OCI-LY7 (cell line): ENCODE measurements at regions not wholly inside any gene's neighbourhood (a gene's known extent, or its start where the extent isn't known, plus 50 kb on each side); places are given as distances from the start of the nearest gene placed in this dataset.

Experiments used
- BruUV-seq: library from RNA; stranded (reverse); fragments of 400-500 nt; replicated peaks from 2 replicates; lab custom pipeline; 2021; lab: Mats Ljungman, UMichigan
- CTCF ChIA-PET: fragments of 300-600 bp; sonication (Branson Sonifier 250); formaldehyde crosslinking; loops from one replicate; lab custom pipeline; 2022; ENCODE audit warnings: antibody characterized with exemption; ENCODE audit not compliant: unreplicated experiment; lab: Charles Lee
- POLR2A ChIA-PET: fragments of 300-600 bp; sonication (Branson Sonifier 250); formaldehyde crosslinking; loops from one replicate; lab custom pipeline; 2022; ENCODE audit warnings: antibody characterized with exemption; lab: Charles Lee
- DNase-seq: peaks from one replicate; pipeline ENCODE4 v3.0.0-alpha.2; 2015; ENCODE audit warnings: low spot score
- H2AFZ ChIP-seq: fragments of 200-600 bp; sonication (generic), shearing (Covaris generic); 2 replicates; pipeline ENCODE4 v1.6.1; 2014; ENCODE audit warnings: mild to moderate bottlenecking, antibody characterized with exemption, low read length, moderate library complexity
- H3K27ac ChIP-seq: fragments of 200-600 bp; sonication (generic); 2 replicates; pipeline ENCODE4 v1.5.1; 2014; ENCODE audit warnings: mixed run types, low read depth, mild to moderate bottlenecking, moderate library complexity, low read length, inconsistent platforms; ENCODE audit not compliant: poor library complexity, severe bottlenecking
- H3K36me3 ChIP-seq: fragments of 200-600 bp; sonication (generic); 2 replicates; pipeline ENCODE4 v1.6.1; 2014; ENCODE audit warnings: mild to moderate bottlenecking, antibody characterized with exemption, low read length, moderate library complexity, mixed read lengths; ENCODE audit not compliant: insufficient read depth
- H3K4me1 ChIP-seq: fragments of 200-600 bp; sonication (generic); 2 replicates; pipeline ENCODE4 v1.5.1; 2014; ENCODE audit warnings: mild to moderate bottlenecking, low read length; ENCODE audit not compliant: insufficient read depth, poor library complexity, severe bottlenecking
- H3K4me2 ChIP-seq: fragments of 200-600 bp; sonication (generic); 2 replicates; pipeline ENCODE4 v1.6.1; 2014; ENCODE audit warnings: mild to moderate bottlenecking, low read length
- H3K4me3 ChIP-seq: fragments of 200-600 bp; sonication (generic); 2 replicates; pipeline ENCODE4 v1.5.1; 2014; ENCODE audit warnings: mild to moderate bottlenecking, low read depth, low read length; ENCODE audit not compliant: poor library complexity, severe bottlenecking
- H3K79me2 ChIP-seq: fragments of 200-600 bp; sonication (generic); 2 replicates; pipeline ENCODE4 v1.6.1; 2016; ENCODE audit warnings: low read depth, mild to moderate bottlenecking, low read length, moderate library complexity, mixed read lengths; ENCODE audit not compliant: insufficient read depth
- H3K9me2 ChIP-seq: fragments of 200-600 bp; sonication (generic); 2 replicates; pipeline ENCODE4 v1.6.1; 2016; ENCODE audit warnings: mild to moderate bottlenecking, low read length, mixed read lengths; ENCODE audit not compliant: insufficient read depth
- H3K9me3 ChIP-seq: fragments of 200-600 bp; sonication (generic); 2 replicates; pipeline ENCODE4 v1.6.1; 2014; ENCODE audit warnings: mild to moderate bottlenecking, mixed run types, low read length, mixed read lengths
- H4K20me1 ChIP-seq: fragments of 200-600 bp; sonication (generic); 2 replicates; pipeline ENCODE4 v1.6.1; 2014; ENCODE audit warnings: mild to moderate bottlenecking, antibody characterized with exemption, low read length, moderate library complexity, mixed read lengths; ENCODE audit not compliant: insufficient read depth
- EZH2phosphoT487 ChIP-seq: fragments of 200-600 bp; sonication (generic); IDR thresholded peaks from 2 replicates; pipeline ENCODE4 v1.6.1; 2018; ENCODE audit warnings: low read depth, borderline replicate concordance, mild to moderate bottlenecking, mixed run types, antibody characterized with exemption, low read length, moderate library complexity, mixed read lengths
- intact Hi-C: fragments of 100-400 bp; cut with micrococcal nuclease; formaldehyde crosslinking; loops from one replicate; pipeline ENCODE4 v1.10.0; 2022; ENCODE audit not compliant: unreplicated experiment
- TF ChIP-seq, protein P1 (sequence below): fragments of 200-600 bp; sonication (generic); conservative IDR thresholded peaks from 2 replicates; pipeline ENCODE4 v1.5.1; 2014; ENCODE audit warnings: mild to moderate bottlenecking, antibody characterized with exemption, low read length, moderate library complexity, mixed read lengths

DNA sequence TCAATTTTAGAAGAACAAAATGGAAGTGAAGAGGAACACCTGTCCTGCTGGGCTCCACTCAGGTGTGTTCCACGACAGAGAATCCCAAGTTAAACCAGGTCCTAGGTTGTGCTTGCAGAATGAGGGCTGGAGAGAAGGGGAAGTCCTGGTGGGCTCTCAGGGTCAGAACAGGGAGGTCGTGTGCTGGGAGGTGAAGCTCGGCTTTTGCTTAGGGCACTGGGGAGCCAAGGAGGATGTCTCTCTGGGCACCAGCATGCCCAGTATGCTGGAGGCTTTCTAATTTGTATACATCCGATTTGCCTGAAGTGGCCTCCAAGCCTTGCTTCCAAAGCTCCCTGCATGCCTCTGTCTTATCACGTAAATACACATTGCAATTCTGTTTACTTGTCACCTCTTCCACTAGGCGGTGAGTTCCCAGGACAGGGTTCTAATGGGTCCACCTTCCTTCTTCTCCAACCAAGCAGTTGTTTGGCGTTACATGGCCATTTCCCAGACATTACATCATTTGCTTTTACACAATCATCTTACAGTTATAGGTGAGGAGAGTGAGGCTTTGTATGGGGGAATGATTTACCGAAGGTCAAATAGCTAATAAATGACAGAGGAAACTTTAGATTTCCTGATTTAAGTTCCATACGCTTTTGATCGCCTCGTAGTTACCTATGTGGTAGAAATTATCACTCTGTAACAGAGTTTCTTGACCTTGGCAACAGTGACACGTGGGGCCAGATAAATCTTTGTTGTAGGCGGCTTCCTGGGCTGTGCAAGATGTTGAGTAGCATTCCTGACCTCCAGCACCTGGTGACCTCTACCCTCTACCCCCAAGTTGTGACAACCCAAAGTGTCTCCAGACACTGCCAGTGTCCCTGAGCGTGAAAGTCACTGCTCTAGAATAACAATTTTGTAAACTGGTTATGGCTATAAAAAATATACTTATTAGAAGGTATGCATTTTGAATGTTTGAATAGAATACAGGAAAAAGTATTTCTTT lies 901.5 kb downstream of the TBC1D22A start:
- intact Hi-C loops: no loop called here
- Histone ChIP-seq H2AFZ (no peak overlapping the region), H3K4me1 (no peaks in the 10 kb centered on the region), H3K9me2 (no peaks in the 10 kb centered on the region), H3K4me3 (no peak overlapping the region), H3K9me3 (no peaks in the 10 kb centered on the region), H3K27ac (no peak overlapping the region), H4K20me1 (no peaks in the 10 kb centered on the region), H3K79me2 (no peaks in the 10 kb centered on the region), H3K36me3 (no peaks in the 10 kb centered on the region), H3K4me2 (no peak overlapping the region)
- no peak for TF ChIP-seq EZH2phosphoT487
- TF ChIP-seq, protein P1, sequence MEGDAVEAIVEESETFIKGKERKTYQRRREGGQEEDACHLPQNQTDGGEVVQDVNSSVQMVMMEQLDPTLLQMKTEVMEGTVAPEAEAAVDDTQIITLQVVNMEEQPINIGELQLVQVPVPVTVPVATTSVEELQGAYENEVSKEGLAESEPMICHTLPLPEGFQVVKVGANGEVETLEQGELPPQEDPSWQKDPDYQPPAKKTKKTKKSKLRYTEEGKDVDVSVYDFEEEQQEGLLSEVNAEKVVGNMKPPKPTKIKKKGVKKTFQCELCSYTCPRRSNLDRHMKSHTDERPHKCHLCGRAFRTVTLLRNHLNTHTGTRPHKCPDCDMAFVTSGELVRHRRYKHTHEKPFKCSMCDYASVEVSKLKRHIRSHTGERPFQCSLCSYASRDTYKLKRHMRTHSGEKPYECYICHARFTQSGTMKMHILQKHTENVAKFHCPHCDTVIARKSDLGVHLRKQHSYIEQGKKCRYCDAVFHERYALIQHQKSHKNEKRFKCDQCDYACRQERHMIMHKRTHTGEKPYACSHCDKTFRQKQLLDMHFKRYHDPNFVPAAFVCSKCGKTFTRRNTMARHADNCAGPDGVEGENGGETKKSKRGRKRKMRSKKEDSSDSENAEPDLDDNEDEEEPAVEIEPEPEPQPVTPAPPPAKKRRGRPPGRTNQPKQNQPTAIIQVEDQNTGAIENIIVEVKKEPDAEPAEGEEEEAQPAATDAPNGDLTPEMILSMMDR: no peak
- ChIA-PET POLR2A (no interaction called here), CTCF (no interaction called here)
- BruUV-seq: no TSS peak
- DNase-seq: no peak

DNA sequence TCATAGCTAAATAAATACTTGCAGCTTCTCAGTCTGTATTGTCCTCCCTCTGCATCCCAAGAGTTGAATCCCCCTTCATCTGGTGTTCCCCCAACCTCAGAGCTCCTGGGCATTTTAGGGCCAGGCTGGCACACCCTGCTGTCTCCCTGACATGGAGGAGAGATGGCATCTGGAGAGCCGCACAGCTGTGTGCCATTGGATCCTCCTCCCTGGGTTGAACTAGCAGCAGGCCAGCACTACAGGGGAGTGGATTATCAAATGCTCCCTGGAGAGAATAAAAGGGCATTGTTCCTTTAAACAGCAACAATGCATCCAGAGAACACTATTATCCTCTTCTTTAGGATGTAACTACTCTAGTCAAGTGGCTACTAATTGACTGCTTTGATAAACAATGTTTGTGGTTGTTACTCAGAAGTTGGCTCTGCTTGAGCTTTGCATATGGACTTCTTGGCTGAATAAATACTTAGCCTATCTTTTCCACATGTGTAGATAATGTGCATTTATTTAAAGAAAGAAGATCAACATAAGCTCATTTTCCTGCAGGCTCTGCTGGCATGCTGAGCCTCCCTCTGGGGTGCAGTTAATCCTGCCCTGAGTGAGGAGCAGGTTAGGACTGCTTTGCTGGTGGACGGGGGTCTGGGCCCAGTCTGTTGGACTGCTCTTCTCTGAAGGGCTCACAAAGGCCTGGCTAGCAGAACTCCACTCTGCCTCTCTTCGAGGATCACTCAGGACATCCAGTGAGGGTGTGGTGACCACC lies 897.2 kb downstream of the TBC1D22A start:
- CTCF ChIA-PET: no interaction called here
- POLR2A ChIA-PET: no interaction called here
- no peak for DNase-seq
- no peaks in the 10 kb centered on the region for H3K79me2 ChIP-seq
- no peak overlapping the region for H2AFZ ChIP-seq
- no peak overlapping the region for H3K27ac ChIP-seq
- H4K20me1 ChIP-seq: no peaks in the 10 kb centered on the region
- intact Hi-C loops: no loop called here
- no peaks in the 10 kb centered on the region for H3K9me2 ChIP-seq
- H3K4me3 ChIP-seq: no peak overlapping the region
- H3K4me1 ChIP-seq: no peaks in the 10 kb centered on the region
- H3K4me2 ChIP-seq: no peak overlapping the region
- no peaks in the 10 kb centered on the region for H3K9me3 ChIP-seq
- H3K36me3 ChIP-seq: no peaks in the 10 kb centered on the region
- TF ChIP-seq EZH2phosphoT487: no peak
- TF ChIP-seq, protein P1: no peak
- BruUV-seq: no TSS peak

DNA sequence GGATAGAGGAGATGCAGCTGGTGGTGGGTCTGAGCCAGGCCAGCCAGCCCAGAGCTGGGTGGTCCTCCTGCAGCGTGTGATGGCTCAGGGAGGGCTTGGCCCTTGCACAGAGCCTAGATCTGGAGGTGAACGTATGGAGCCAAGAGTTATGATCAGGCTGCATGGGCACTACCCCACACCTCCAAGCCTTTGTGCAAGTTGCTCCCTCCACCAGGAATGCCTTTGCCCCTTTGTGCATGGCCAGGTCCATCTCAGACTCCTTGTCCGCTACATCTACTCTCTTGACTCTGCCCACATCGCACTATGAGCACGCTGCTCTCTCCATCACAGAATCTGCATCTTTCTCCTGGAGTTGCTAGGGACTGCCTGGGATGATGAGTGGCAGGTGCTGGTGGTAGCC lies 895.7 kb downstream of the TBC1D22A start:
- H3K79me2 ChIP-seq: no peaks in the 10 kb centered on the region
- intact Hi-C loops: no loop called here
- no TSS peak for BruUV-seq

More for the DNA sequence above, 895.7 kb downstream of the TBC1D22A start:
- Histone ChIP-seq H3K4me3 (no peak overlapping the region), H3K9me2 (no peaks in the 10 kb centered on the region), H4K20me1 (no peaks in the 10 kb centered on the region), H3K27ac (no peak overlapping the region), H2AFZ (no peak overlapping the region), H3K4me2 (no peak overlapping the region), H3K4me1 (no peaks in the 10 kb centered on the region), H3K9me3 (no peaks in the 10 kb centered on the region), H3K36me3 (no peaks in the 10 kb centered on the region)
- CTCF ChIA-PET: no interaction called here
- TF ChIP-seq EZH2phosphoT487: no peak
- TF ChIP-seq, protein P1: no peak
- no peak for DNase-seq
- POLR2A ChIA-PET: no interaction called here
